BE2C (cell line): ENCODE measurements at regions not wholly inside any gene's neighbourhood (a gene's known extent, or its start where the extent isn't known, plus 50 kb on each side); places are given as distances from the start of the nearest gene placed in this dataset.
A peak's percentile ranks its signal among the peaks of the same experiment; 100 is the strongest.

Source experiments
- DNase-seq: peaks from one replicate; pipeline ENCODE4 v3.0.0-alpha.2; 2020
- H3K27me3 ChIP-seq: fragments of 250-450 bp; sonication (Bioruptor Pico); 2 replicates; pipeline ENCODE4 v1.5.1; 2020; ENCODE audit warnings: mild to moderate bottlenecking
- H3K36me3 ChIP-seq: fragments of 250-450 bp; sonication (Bioruptor Pico); 2 replicates; pipeline ENCODE4 v1.5.1; 2020; ENCODE audit warnings: mild to moderate bottlenecking
- H3K4me1 ChIP-seq: fragments of 250-450 bp; sonication (Bioruptor Pico); 2 replicates; pipeline ENCODE4 v1.5.1; 2020
- H3K4me3 ChIP-seq: 2 replicates; pipeline ENCODE4 v1.5.1; 2011; ENCODE audit warnings: low read depth, low read length
- H3K9me3 ChIP-seq: fragments of 250-450 bp; sonication (Bioruptor Pico); 2 replicates; pipeline ENCODE4 v1.5.1; 2020
- CTCF ChIP-seq: IDR thresholded peaks from 2 replicates; pipeline ENCODE4 v1.5.1; 2012; ENCODE audit warnings: mild to moderate bottlenecking, low read depth, low read length

- Histone ChIP-seq H3K4me1 (no peaks in the 10 kb centered on the region), H3K9me3 (no peaks in the 10 kb centered on the region), H3K36me3 (no peaks in the 10 kb centered on the region), H3K27me3 (no peaks in the 10 kb centered on the region), H3K4me3 (no peak overlapping the region)
- DNase-seq, result no peak
- TF ChIP-seq CTCF, result no peak
Observed at GRCh38 chr1:58836408-58836807, 52.6 kb upstream of the JUN start.

GRCh38 chr1:58837886-58838285 is 54.0 kb upstream of the JUN start:
- Histone ChIP-seq H3K4me3 (no peak overlapping the region), H3K27me3 (no peaks in the 10 kb centered on the region), H3K36me3 (no peaks in the 10 kb centered on the region), H3K4me1 (no peaks in the 10 kb centered on the region), H3K9me3 (no peaks in the 10 kb centered on the region)
- no peak for TF ChIP-seq CTCF
- no peak for DNase-seq

- H3K9me3 ChIP-seq, result no peaks in the 10 kb centered on the region
- DNase-seq, result no peak
- no peaks in the 10 kb centered on the region for H3K4me1 ChIP-seq
- no peak for TF ChIP-seq CTCF
- no peaks in the 10 kb centered on the region for H3K36me3 ChIP-seq
- no peaks in the 10 kb centered on the region for H3K27me3 ChIP-seq
- H3K4me3 ChIP-seq, result no peak overlapping the region
Observed at GRCh38 chr1:58839147-58839795, 55.4 kb upstream of the JUN start.

GRCh38 chr1:58839846-58840835 is 56.3 kb upstream of the JUN start:
- no peak overlapping the region for H3K4me3 ChIP-seq
- DNase-seq, result no peak
- no peaks in the 10 kb centered on the region for H3K4me1 ChIP-seq
- H3K9me3 ChIP-seq, result no peaks in the 10 kb centered on the region
- no peak for TF ChIP-seq CTCF
- no peaks in the 10 kb centered on the region for H3K36me3 ChIP-seq
- H3K27me3 ChIP-seq, result no peaks in the 10 kb centered on the region

- H3K27me3 ChIP-seq, result no peaks in the 10 kb centered on the region
- TF ChIP-seq CTCF, result peak; percentile 40
- no peaks in the 10 kb centered on the region for H3K4me1 ChIP-seq
- no peaks in the 10 kb centered on the region for H3K36me3 ChIP-seq
- DNase-seq, result no peak
- no peaks in the 10 kb centered on the region for H3K9me3 ChIP-seq
- no peak overlapping the region for H3K4me3 ChIP-seq
Observed at GRCh38 chr1:58841455-58841854, 57.6 kb upstream of the JUN start.

GRCh38 chr1:58842941-58843340 is 59.1 kb upstream of the JUN start:
- no peak for TF ChIP-seq CTCF
- Histone ChIP-seq H3K4me1 (no peaks in the 10 kb centered on the region), H3K9me3 (no peaks in the 10 kb centered on the region)

More at GRCh38 chr1:58842941-58843340, 59.1 kb upstream of the JUN start:
- H3K36me3 ChIP-seq, result no peaks in the 10 kb centered on the region
- no peak overlapping the region for H3K4me3 ChIP-seq
- no peak for DNase-seq
- H3K27me3 ChIP-seq, result no peaks in the 10 kb centered on the region
